GM12892 (cell line): ENCODE measurements at regions not wholly inside any gene's neighbourhood (a gene's known extent, or its start where the extent isn't known, plus 50 kb on each side); places are given as distances from the start of the nearest gene placed in this dataset.

ENCODE experiments used
- DNase-seq: peaks from one replicate; pipeline ENCODE4 v3.0.0; 2011; ENCODE audit not compliant: insufficient read length
- FAIRE-seq: peaks from 2 replicates; lab custom pipeline; 2011; peaks lifted over from hg19 to GRCh38; lab: Jason Lieb, UNC
- POLR2A ChIP-seq: IDR thresholded peaks from 2 replicates; pipeline ENCODE4 v1.6.1; 2011; ENCODE audit warnings: low read depth, low read length, control low read depth
- POLR2AphosphoS5 ChIP-seq: IDR thresholded peaks from 2 replicates; pipeline ENCODE4 v1.6.1; 2011; ENCODE audit warnings: low read depth, low read length, control low read depth
- TAF1 ChIP-seq: IDR thresholded peaks from 2 replicates; pipeline ENCODE4 v1.6.1; 2011; ENCODE audit warnings: low read depth, mild to moderate bottlenecking, control low read depth, low read length, borderline replicate concordance

- TF ChIP-seq POLR2A: no peak
- TF ChIP-seq TAF1: no peak
- no peak for TF ChIP-seq POLR2AphosphoS5
- FAIRE-seq: no peak
- no peak for DNase-seq
Measured at GRCh38 chr14:47821135-47821534, 145.7 kb upstream of the MDGA2 start.

- no peak for FAIRE-seq
- no peak for TF ChIP-seq POLR2AphosphoS5
- no peak for TF ChIP-seq TAF1
- no peak for TF ChIP-seq POLR2A
- DNase-seq: no peak
Measured at GRCh38 chr14:47790477-47790876, 115.1 kb upstream of the MDGA2 start.

- DNase-seq (no peak), FAIRE-seq (no peak)
- TF ChIP-seq TAF1 (no peak), POLR2AphosphoS5 (no peak), POLR2A (no peak)
Measured at GRCh38 chr14:47785058-47785457, 109.7 kb upstream of the MDGA2 start.

GRCh38 chr14:47778631-47779030 lies 103.2 kb upstream of the MDGA2 start:
- TF ChIP-seq POLR2A (no peak), POLR2AphosphoS5 (no peak), TAF1 (no peak)
- DNase-seq (no peak), FAIRE-seq (no peak)

GRCh38 chr14:47772652-47773051 lies 97.2 kb upstream of the MDGA2 start:
- DNase-seq: no peak
- no peak for FAIRE-seq
- TF ChIP-seq POLR2A (no peak), POLR2AphosphoS5 (no peak), TAF1 (no peak)

- FAIRE-seq (no peak), DNase-seq (no peak)
- no peak for TF ChIP-seq TAF1
- TF ChIP-seq POLR2AphosphoS5: no peak
- no peak for TF ChIP-seq POLR2A
Measured at GRCh38 chr14:47763188-47763854, 87.9 kb upstream of the MDGA2 start.

GRCh38 chr14:47746986-47747385 lies 71.6 kb upstream of the MDGA2 start:
- DNase-seq (no peak), FAIRE-seq (no peak)
- TF ChIP-seq POLR2A (no peak), POLR2AphosphoS5 (no peak), TAF1 (no peak)

GRCh38 chr14:47744155-47744554 lies 68.8 kb upstream of the MDGA2 start:
- FAIRE-seq: no peak
- TF ChIP-seq TAF1 (no peak), POLR2AphosphoS5 (no peak), POLR2A (no peak)
- no peak for DNase-seq

- FAIRE-seq: no peak
- TF ChIP-seq POLR2AphosphoS5 (no peak), POLR2A (no peak), TAF1 (no peak)
- DNase-seq: no peak
Measured at GRCh38 chr14:47739541-47739940, 64.1 kb upstream of the MDGA2 start.

- TF ChIP-seq POLR2A (no peak), TAF1 (no peak), POLR2AphosphoS5 (no peak)
- no peak for FAIRE-seq
- DNase-seq: no peak
Measured at GRCh38 chr14:47730296-47730695, 54.9 kb upstream of the MDGA2 start.
